ENCODE measurements at regions not wholly inside any gene's neighbourhood (a gene's known extent, or its start where the extent isn't known, plus 50 kb on each side); places are given as distances from the start of the nearest gene placed in this dataset.

DNA sequence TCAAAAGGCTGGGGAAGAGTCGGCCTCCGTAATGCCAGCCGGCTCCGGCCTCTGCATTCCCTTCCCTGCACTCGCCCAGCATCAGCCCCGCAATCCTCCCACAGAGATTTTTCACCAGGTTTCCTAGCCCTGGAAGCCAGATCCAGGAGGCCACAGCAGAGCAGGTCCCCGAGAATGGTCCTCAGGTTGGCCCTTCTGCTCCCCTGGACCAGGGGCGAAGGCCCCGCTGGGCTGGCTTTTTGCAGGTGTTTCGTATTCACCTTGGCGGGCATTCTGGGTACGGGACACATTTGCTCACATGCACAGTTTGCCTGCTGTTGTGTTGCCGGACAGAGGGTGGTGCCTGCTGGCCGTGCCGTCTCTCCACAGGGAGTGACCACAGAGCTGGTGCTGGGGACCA is 309.5 kb downstream of the NDUFA10 start:
- no peak for DNase-seq (ENCODE audit: low read depth in 2 of 2)

DNA sequence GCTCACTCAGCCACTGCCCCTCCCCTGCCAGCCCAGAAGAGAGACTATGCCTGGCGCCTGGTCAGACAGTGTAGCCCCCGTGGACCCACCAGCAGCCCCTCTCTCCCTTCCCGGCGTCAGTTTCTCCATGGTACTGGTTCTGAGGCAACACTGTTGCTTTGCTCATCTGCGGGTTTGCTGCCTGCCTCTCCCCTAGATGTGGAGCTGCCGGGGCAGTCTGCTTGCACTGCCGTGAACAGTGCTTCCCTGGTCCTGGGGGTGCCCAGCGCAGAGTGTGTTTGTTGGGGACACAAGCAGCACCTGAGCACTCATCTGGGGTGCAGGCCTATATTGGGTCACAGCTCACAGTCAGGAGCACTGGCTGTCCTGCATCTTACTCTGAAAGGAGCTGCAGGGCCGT is 309.9 kb downstream of the NDUFA10 start:
- DNase-seq (ENCODE audit: low read depth in 2 of 2), result no peak

DNA sequence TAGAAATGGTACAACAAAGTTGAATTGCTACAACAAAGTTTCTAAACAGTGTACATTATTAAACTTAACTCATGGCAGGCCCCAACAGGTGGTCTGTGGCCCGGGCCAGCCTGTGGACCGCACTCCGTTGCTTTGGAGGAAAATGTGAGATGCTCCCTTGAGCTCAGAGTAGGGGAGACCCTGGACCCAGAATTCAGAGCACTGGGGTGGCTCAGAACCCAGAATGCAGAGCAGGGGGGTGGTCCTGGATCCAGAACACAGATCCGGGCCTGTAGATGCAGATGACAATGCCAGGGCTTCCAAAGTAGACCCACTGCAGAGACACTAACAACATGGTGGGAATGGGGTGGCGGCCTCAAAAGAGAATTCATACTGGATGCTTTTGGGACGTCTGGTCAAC is 311.0 kb downstream of the NDUFA10 start:
- DNase-seq (ENCODE audit: low read depth in 2 of 2), result no peak

DNA sequence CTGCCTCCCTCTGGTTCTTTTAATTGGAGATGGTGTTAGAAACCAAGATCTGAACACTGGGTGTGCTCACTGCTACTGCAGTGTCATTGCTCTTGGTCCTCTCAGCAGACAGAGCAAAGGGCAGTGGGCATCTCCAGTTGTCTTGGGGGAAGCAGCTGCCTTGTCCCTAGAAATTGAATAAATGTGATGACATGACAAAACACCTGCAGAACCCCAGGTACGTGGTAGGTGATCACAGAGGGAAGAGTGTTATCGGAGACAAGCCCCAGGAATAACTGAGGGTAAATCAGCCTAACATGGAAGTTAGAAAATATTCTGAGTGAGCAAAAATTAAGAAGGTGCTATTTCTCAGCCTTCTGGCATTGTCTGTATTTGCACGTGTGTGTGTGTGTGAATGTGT is 311.9 kb upstream of the HDAC4 start:
- no peak for DNase-seq (ENCODE audit: low read depth in 2 of 2)

DNA sequence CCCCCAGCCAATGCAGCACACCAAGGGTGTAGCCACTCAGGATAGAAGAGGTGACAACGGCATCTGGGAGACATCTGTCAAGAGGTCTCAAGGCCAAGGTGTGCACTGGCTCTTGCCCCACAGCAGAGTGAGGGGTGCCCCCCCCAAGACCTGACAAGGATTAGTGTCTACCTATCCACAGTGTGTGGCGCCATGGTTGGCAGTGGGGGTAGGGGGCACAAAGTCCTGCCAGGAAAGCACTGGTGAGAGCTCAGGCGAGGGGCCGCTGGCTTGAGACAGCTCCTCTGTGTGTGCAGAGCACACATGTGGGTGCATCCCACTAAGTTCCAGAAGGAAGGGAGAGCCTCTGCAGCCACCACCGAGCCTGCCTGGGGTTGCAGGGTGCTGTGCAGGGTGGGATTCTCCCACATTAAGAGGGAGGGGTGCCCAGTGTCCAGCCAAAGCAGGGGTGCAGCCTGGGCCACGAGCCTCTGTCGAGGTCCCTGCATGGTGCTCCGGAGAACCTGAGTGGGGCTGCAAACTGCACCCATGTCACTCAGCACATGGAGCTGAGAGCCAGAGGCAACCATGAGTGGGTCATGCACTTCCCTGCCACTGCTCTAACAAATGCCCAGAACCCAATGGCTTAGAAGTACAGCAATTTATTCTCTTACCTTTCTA is 311.2 kb upstream of the HDAC4 start:
- no peak for DNase-seq (ENCODE audit: low read depth in 2 of 2)

DNA sequence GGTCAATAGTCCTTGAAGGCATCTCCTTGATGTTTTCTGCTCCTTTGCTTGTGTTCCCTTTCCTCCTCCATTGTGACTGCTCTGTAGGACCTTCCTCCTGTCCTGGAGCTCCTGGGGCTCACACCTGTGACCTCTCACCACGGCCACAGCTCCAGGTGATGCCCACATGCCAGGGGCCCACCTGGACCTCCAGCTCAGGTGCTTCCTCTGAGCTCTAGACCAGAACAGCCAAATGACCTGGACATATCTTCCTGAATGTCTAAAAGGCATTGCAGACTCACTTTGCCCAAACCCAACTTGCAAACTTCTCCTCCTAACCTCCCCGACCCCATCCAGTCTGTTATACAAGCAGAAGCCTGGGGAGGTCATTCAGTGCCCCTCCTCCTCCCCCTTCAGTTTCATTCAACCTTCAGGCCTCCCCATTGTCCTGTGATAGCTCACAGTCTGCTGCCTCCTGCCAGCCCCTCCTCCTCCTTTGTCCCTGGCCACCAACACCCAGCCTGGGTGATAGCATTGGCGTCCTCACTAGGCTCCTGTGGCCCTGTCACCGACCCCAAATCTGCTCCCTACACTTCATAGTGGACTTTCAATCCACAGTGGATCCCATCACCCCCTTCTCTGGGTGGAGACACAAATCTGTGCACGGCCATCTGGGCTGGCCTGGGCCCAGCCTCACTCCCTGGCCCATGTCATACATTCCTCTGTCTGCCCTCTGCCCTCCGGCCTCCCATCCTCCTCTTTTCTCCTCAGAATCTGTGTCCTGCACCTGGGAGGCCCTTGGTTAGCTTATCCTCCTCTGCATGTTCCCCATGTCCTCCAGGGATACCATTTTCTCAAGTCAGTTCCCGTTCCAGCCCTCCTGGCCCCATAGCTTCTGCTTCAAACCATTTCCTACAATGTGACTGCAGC is 310.4 kb upstream of the HDAC4 start:
- no peak for DNase-seq (ENCODE audit: low read depth in 2 of 2)

DNA sequence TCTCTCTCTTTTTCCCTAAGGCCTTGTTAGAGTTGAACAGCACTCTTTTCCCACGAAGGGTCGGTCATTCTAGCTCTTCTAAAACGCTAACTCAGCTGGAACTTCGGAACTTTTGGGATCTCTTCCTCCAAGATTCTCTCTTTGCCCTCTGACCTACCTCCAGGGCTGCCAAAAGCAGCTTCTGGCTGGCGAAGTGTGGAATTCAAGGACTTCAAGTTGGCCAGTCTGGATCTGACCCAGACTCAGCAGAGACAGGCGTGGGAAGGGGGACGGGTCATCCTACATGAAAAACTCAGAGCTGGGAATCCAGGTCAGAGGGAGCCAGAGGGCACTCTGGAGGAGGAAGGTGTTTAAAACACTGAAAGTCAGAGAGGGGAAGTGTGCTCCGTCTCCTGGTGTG is 305.5 kb upstream of the HDAC4 start:
- no peak for DNase-seq (ENCODE audit: low read depth in 2 of 2)

DNA sequence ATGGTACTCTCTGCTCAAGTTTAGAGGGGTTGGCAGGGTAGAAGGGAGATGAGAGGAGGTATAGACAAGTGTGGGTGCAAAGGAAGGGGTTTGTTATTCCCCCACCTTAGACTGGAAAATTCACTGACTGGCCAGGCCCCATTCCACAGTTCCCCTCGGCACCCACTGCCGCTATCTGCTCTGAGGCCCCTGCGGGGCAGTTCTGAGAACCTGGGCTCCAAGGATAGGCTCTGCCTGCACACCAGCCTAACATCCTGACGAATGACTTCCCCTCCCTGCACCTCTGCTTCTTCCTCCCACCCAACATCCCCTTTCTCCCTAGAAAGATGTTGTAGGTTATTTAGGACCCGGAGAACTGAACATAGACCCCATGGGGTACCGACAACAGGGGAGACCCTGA is 303.9 kb upstream of the HDAC4 start:
- no peak for DNase-seq (ENCODE audit: low read depth in 2 of 2)

DNA sequence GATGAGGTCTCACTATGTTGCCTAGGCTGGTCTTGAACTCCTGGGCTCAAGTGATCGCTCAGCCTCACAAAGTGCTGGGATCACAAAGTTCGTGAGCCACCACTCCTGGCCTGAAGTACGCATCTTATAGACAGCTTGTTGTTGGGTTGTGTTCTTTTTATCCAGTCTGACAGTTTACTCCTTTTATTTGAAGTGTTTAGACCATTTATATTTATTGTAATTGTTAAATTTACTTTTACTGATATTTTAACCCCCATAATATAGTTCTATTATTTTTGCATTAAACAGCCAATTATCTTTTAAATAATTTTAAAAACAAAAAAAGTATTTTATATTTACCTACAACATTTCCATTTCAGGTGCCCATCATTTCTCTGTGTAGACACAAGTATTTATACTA is 303.0 kb upstream of the HDAC4 start:
- no peak for DNase-seq (ENCODE audit: low read depth in 2 of 2)

DNA sequence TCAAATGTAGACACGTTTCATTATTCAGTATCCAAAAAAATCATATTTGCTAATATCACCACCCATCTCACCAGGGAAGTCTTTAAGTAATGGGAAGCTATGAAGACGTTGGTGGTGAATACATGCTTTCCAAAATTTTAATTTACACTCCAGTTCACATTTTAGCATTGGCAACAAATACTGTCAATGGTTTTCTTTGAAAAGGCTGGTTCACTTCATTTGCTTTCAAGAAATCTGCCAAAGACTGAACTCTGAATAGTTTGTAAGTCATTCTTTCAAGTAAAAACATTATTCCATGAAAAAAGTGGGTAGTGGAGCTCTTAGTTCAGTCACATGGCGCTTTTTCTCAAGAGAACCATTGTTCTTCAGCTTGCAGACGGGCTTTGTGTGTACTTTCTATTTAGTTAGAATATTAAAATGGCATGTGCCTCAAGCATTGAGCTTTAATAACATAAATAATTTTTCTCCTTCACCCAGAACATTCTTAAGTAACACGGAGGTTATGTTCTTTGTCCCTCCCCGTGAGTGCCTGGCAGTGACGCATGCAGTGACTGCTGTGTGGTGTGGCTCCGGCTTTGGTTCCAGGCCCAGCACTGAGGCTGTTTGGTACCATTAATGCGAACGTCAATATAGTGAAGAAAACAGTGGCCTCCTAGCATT is 300.0 kb upstream of the HDAC4 start:
- no peak for DNase-seq (ENCODE audit: low read depth in 2 of 2)

DNA sequence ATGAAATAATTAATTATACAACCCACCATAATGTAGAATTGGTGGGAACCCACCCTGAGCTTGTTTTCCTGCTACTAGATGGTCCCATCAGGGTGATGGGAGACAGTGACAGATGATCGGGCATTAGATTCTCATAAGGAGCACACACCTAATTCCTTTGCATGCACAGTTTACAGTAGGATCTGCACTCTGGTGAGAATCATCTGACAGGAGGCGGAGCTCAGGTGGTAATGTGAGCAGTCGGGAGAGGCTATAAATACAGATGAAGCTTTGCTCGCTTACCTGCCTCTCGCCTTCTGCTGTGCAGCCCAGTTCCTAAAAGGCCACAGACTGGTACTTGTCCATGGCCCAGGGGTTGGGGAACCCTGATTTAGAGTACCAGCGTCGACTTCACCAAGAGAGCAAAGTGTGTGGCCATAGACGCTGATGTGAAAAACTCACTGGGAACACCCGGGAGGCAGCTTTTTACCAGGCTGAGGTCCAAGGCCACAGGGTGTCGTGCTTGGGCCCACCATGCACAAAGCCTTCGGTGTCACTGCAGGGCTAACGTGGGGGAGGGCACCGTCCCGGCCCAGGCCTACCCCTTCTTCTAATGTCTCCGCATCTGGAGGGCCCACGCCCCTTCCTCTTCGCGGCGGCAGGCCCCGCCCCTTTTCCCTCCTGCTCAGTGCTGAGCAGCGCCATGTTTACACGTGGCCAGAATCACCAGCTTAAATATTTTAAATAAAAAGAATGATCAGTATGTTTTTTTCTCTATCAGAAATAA is 296.8 kb upstream of the HDAC4 start:
- DNase-seq (ENCODE audit: low read depth in 2 of 2), result no peak

DNA sequence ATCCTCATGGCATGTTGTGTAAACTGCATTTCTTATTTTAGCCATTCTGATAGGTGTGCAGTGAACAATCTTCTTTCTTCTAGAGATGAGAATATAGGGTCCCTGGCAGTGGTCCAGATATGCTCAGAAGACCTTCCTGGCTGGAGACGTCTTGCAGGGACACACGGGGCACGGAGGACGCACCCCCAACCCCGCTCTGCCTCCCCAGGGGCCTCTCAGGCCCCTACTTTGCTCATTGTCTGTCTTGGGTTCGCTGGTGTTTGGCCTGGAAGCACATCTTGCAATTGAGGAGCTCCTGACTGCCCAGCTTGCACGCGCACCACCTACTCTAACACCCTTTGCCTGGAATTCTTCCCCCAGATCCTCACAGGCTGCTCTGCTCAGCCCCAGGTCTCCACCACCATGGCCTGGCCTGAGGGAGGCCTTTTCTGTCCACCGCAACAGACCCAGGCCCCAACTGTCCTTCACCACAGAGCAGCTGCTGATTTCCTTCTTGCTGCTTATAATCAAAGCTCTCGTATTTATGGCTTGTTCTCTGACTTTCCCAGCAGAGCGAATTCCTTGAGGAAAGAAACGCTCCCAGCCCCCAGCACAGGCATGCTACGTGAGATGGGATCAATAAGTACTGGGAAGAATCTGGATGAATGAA is 295.9 kb upstream of the HDAC4 start:
- DNase-seq (ENCODE audit: low read depth in 2 of 2), result no peak

DNA sequence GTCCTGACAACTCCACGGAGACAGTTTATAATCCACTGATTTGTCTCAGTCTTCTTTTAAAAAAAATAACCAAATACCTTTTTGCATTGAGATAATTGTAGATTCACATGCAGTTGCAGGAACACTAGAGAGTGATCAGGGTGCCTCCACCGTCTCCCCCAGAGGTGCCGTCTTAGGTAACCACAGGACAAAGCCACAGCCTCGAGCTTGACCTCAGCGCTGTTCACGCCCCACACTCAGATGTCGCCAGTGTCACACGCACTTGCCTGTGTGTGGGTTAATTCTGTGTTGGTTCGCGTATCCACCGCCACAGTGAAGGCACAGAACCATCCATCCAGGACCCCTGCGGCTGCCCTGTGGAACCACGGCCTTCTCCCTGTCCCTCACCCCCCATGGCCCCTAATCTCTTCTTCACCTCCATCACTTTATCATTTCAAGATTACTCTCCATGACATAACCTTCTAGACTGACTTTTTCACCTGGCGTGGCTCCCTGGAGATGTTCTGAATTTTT is 295.0 kb upstream of the HDAC4 start:
- no peak for DNase-seq (ENCODE audit: low read depth in 2 of 2)

DNA sequence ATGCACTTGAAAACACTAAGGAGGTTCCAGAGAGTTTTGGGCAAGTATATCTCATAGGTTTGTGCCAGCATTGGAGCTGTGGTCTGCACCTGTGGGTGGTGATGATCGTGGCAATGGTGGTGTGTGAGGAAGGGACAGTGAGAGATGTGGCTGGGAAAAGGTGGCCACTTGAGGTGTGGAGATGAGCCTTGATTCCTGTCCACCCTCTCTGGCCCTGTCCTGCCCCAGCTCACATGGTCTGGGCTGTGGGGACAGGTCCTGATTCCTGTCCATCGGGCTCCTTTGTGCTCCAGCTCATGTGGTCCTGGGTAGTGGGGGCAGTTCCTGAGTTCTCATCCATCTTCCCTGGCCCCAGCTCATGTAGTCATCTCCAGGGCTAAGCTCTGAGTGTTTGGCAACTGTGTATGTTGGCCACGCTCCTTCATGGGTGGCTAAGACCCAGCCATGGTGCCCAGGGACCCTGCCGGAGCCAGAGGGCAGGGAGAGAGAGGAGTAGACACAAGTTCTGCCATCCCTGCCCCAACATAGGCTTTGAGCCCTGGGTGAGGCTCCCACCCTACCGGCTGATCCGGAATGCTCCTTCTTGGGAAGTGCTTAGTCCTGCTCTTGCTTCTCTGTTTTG is 294.4 kb upstream of the HDAC4 start:
- DNase-seq (ENCODE audit: low read depth in 2 of 2), result no peak

DNA sequence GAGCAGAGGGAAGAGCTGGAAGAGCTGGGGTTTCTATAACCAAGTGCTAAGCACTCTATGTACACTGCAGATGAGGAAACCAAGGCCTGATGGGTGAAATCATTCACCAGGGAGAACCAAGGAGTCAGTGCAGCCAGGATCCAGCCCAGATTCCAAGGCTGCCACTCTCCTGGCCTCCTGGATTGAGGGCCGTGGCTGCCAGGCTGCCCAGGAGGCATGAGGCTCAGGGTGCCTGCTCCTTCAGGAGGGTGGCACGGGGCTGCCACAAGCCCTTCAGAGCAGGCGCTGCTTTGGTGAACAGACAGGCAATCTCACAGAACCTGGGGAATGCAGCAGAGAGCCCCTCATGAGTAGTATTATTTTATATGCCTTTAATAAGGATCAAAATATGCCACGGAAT is 293.7 kb upstream of the HDAC4 start:
- DNase-seq (ENCODE audit: low read depth in 2 of 2), result no peak

DNA sequence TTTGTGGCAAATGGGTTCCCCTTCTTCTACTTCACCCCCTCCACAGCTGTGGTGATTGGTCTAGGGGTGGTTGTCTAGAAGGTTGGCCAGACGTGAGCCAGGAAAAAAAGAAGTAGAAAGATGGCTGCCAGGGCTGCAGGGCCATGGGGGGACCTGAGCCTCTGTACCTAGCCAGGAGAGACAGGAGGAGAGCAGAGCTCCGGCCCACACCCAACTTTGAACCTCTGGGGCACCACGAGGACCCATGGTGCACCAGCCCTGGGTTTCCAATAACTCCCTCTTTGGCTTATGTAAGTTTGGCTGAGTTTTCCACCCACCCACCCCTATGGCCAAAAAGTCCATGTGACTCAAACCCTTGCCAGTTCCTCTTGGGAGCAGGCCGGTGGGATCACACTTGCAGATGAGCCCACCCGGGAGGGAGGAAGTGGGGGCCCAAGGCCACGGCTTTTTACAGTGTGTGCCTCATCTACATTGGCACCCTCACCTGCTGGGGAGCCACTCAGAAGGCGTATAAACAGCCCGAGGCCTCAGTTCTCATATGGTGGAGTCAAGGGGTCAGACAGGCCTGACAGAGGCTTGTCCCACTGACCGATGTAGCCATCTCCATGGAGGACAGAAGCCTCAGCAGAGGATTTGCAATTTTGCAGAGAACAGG is 293.1 kb upstream of the HDAC4 start:
- no peak for DNase-seq (ENCODE audit: low read depth in 2 of 2)

DNA sequence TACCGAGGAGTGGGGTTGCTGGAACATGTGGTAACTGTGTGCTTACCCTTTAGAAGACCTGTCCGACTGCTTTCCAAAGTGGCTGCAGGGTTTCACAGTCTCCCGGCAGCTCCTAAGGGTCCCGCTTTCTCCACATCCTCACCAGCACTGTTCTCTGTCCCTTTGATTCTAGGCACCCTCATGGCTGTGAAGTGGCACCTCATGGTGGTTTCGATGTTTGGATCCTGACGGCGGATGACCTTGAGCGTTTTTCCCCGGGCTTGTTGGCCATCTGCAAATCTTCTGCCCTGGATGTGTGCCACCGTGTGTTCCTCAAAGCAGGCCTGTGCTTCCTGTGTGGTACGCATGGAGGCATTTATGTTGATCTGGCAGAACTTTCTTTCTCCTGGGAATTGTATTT is 292.5 kb upstream of the HDAC4 start:
- no peak for DNase-seq (ENCODE audit: low read depth in 2 of 2)

DNA sequence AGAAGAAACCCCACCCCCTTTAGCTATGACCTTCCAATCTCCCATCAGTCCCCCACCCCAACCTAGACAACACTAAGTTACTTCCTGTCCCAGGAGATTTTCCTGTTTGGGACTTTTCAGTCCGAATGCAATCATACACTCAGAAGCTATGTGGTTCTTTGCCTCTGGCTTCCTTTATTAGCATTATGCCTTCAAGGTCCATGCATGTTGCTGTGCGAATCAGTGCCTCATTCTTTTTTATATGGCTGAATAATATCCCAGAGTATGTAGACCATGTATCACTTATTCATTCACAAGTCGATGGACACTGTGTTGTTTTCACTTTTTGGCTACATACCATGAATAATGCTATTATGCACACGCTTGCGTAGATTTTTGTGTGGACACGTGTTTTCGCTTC is 292.1 kb upstream of the HDAC4 start:
- DNase-seq (ENCODE audit: low read depth in 2 of 2), result no peak

DNA sequence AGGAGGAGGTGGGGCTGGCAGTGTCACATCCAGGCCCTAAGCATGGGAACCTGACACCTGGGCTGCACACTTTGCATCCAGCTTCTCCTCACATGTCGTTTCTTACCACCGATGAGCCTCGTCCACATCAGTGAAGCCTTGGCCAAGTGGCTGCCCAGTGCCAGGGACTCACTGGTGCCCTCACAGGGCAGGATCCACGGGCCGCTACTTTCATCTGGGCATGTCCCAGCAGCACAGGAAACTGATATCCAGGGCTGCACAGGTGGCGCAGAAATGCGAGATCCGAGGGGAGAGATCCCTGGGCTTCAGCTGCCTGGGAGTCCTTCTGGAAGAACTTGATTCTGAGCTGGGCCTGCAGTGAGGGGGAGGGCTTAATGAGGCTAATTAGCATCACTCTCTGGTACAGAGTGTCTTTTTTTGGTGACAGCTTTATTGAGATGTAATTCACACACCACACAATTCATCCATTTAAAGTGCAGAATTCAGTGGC is 291.6 kb upstream of the HDAC4 start:
- no peak for DNase-seq (ENCODE audit: low read depth in 2 of 2)

DNA sequence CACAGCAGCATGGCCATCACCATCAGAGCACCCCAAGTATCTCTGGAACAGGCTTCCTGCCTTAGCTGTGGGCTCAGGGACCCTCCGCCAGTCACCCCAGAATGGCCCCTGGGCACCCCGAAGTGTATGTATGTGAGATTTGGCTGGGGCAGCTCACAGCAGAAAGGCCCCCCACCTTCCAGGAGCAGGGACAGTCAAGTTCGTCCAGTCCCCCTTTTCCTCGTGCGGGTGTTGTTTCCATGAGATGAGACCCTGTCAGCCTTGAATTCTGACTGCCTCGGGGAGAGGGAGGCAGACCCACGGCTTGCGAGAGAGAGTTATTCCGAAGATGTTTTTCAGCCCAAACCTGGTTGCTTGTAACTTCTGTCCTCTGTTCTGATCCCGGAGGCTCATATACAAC is 290.9 kb upstream of the HDAC4 start:
- no peak for DNase-seq (ENCODE audit: low read depth in 2 of 2)
